HepG2 (cell line): ENCODE measurements at regions not wholly inside any gene's neighbourhood (a gene's known extent, or its start where the extent isn't known, plus 50 kb on each side); places are given as distances from the start of the nearest gene placed in this dataset.

Experiments
- ATF7 ChIP-seq, 2 experiments: fragments of 450-650 bp in 1 of 2; sonication (generic) in 1 of 2; formaldehyde crosslinking in 1 of 2; IDR thresholded peaks; 2 replicates each; pipeline versions ENCODE4 v1.4.0 to v1.6.1; 2016 to 2020; ENCODE audit warnings: antibody characterized with exemption in 1 of 2, mild to moderate bottlenecking in 1 of 2, missing genetic modification reagents in 1 of 2
- FOXA1 ChIP-seq, 2 experiments: fragments of 450-650 bp in 1 of 2; sonication (generic) in 1 of 2; formaldehyde crosslinking in 1 of 2; IDR thresholded peaks; 2 replicates each; pipeline versions ENCODE4 v1.4.0 to v1.6.1; 2016 to 2020; ENCODE audit warnings: missing genetic modification reagents in 1 of 2
- NFKBIZ ChIP-seq: IDR thresholded peaks from 2 replicates; pipeline ENCODE4 v1.6.1; 2018; ENCODE audit warnings: missing genetic modification reagents, missing compliant biosample characterization
- ZFP1 ChIP-seq: IDR thresholded peaks from 2 replicates; pipeline ENCODE4 v1.6.1; 2016
- ZNF143 ChIP-seq: sonication (generic); formaldehyde crosslinking; IDR thresholded peaks from 2 replicates; pipeline ENCODE4 v1.4.0; 2020; ENCODE audit warnings: missing genetic modification reagents
- ZNF598 ChIP-seq: sonication (generic); formaldehyde crosslinking; IDR thresholded peaks from 2 replicates; pipeline ENCODE4 v1.5.1; 2020; ENCODE audit warnings: mild to moderate bottlenecking, missing genetic modification reagents, borderline replicate concordance
- ZNF782 ChIP-seq: sonication (generic); formaldehyde crosslinking; IDR thresholded peaks from 2 replicates; pipeline ENCODE4 v1.4.0; 2020; ENCODE audit warnings: missing genetic modification reagents, mild to moderate bottlenecking, borderline replicate concordance
- TF ChIP-seq, protein P1 (sequence below): sonication (generic); formaldehyde crosslinking; IDR thresholded peaks from 2 replicates; pipeline ENCODE4 v1.4.0; 2020; ENCODE audit warnings: missing genetic modification reagents

GRCh38 chr3:72001758-72002157 is 216.8 kb upstream of the PROK2 start:
- TF ChIP-seq ZNF782 (CRISPR knock-in tag) (no peak), ATF7 (IDR thresholded peaks at IDR 0.05) (no peak), ATF7 (CRISPR knock-in tag; IDR thresholded peaks at IDR 0.05) (no peak), FOXA1 (IDR thresholded peaks at IDR 0.05) (no peak), FOXA1 (CRISPR knock-in tag; IDR thresholded peaks at IDR 0.05) (no peak), NFKBIZ (CRISPR knock-in tag) (no peak), ZFP1 (CRISPR knock-in tag) (no peak), ZNF598 (no peak), ZNF143 (no peak)
- TF ChIP-seq, protein P1, sequence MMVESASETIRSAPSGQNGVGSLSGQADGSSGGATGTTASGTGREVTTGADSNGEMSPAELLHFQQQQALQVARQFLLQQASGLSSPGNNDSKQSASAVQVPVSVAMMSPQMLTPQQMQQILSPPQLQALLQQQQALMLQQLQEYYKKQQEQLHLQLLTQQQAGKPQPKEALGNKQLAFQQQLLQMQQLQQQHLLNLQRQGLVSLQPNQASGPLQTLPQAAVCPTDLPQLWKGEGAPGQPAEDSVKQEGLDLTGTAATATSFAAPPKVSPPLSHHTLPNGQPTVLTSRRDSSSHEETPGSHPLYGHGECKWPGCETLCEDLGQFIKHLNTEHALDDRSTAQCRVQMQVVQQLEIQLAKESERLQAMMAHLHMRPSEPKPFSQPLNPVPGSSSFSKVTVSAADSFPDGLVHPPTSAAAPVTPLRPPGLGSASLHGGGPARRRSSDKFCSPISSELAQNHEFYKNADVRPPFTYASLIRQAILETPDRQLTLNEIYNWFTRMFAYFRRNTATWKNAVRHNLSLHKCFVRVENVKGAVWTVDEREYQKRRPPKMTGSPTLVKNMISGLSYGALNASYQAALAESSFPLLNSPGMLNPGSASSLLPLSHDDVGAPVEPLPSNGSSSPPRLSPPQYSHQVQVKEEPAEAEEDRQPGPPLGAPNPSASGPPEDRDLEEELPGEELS (CRISPR knock-in tag): no peak
